ENCODE measurements at regions not wholly inside any gene's neighbourhood (a gene's known extent, or its start where the extent isn't known, plus 50 kb on each side); places are given as distances from the start of the nearest gene placed in this dataset.

- DNase-seq: no peak
Measured at GRCh38 chr6:54719131-54719530, 127.4 kb upstream of the FAM83B start.

GRCh38 chr6:54719633-54720032 is 126.9 kb upstream of the FAM83B start:
- DNase-seq: no peak

- no peak for DNase-seq
Measured at GRCh38 chr6:54722328-54722727, 124.2 kb upstream of the FAM83B start.

GRCh38 chr6:54729716-54730115 is 116.9 kb upstream of the FAM83B start:
- DNase-seq: no peak

- DNase-seq: no peak
Measured at GRCh38 chr6:54730767-54731630, 115.6 kb upstream of the FAM83B start.

- DNase-seq: no peak
Measured at GRCh38 chr6:54737247-54737646, 109.3 kb upstream of the FAM83B start.

GRCh38 chr6:54747955-54748354 is 98.6 kb upstream of the FAM83B start:
- DNase-seq: no peak

GRCh38 chr6:54754406-54754805 is 92.2 kb upstream of the FAM83B start:
- no peak for DNase-seq

GRCh38 chr6:54758340-54758739 is 88.2 kb upstream of the FAM83B start:
- DNase-seq: no peak

- no peak for DNase-seq
Measured at GRCh38 chr6:54768494-54768893, 78.1 kb upstream of the FAM83B start.

GRCh38 chr6:54770328-54770727 is 76.2 kb upstream of the FAM83B start:
- DNase-seq: no peak

- DNase-seq: no peak
Measured at GRCh38 chr6:54771968-54772367, 74.6 kb upstream of the FAM83B start.

GRCh38 chr6:54772610-54773009 is 74.0 kb upstream of the FAM83B start:
- DNase-seq: no peak

GRCh38 chr6:54775576-54775975 is 71.0 kb upstream of the FAM83B start:
- no peak for DNase-seq

- DNase-seq: no peak
Measured at GRCh38 chr6:54776891-54777290, 69.7 kb upstream of the FAM83B start.

- DNase-seq: no peak
Measured at GRCh38 chr6:54778731-54779130, 67.8 kb upstream of the FAM83B start.

GRCh38 chr6:54784011-54784410 is 62.6 kb upstream of the FAM83B start:
- DNase-seq: no peak

- no peak for DNase-seq
Measured at GRCh38 chr6:54786154-54786553, 60.4 kb upstream of the FAM83B start.

GRCh38 chr6:54787825-54788224 is 58.7 kb upstream of the FAM83B start:
- DNase-seq: no peak

Data from hippocampal formation (tissue), 2 donors.